HG03045 (cell line): ENCODE measurements at regions not wholly inside any gene's neighbourhood (a gene's known extent, or its start where the extent isn't known, plus 50 kb on each side); places are given as distances from the start of the nearest gene placed in this dataset.

Source experiments
- ATAC-seq: cut with Tn5 transposase; IDR thresholded peaks from one replicate; pipeline ENCODE4 v1.9.1; 2021; ENCODE audit warnings: mild to moderate bottlenecking, moderate library complexity; ENCODE audit not compliant: unreplicated experiment

- no peak for ATAC-seq
Measured at GRCh38 chr14:87139299-87139698, 853.7 kb downstream of the GALC start.

GRCh38 chr14:87133073-87133801 is 859.7 kb downstream of the GALC start:
- no peak for ATAC-seq

- no peak for ATAC-seq
Measured at GRCh38 chr14:87131879-87132278, 861.1 kb downstream of the GALC start.

DNA sequence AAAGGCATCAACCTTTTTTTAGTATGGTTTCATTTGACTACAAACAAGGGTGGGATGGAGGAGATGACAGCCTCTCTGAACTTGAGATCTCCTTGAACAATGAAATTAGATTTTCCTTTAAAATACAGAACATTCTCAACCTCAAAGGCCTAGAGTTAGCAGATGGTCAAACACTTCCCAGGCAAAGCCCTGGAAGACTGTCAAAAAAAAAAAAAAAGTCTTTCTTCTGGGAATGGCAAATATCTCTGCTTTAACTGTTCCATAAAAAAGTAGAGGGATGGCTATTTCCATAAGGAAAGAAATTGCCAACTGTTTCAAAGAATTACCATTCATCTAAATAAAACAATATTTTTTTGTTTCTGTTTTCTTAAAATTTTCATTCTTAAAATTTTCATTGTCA is 870.8 kb downstream of the GALC start:
- ATAC-seq, result no peak

DNA sequence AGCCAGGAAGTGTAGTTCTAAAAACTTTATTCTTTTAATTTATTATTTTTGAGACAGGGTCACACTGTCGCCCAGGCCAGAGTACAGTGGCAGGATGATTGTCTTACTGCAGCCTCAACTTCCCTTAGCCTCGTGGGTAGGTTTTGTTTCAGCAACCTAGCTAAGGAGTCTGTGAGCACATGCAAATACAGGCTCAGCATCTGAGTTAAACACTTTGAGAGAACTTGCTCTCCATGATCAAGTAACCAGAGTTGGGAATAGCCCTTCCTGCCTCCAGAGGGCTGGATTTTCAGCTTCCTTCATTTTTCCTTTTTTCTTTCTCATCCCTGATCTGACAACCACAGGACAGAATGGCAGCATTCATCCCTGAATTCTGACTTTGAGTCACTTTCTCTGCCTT is 871.3 kb downstream of the GALC start:
- no peak for ATAC-seq

GRCh38 chr14:87115234-87115633 is 877.7 kb downstream of the GALC start:
- ATAC-seq, result no peak

- no peak for ATAC-seq
Measured at GRCh38 chr14:87113286-87113685, 879.7 kb downstream of the GALC start.

DNA sequence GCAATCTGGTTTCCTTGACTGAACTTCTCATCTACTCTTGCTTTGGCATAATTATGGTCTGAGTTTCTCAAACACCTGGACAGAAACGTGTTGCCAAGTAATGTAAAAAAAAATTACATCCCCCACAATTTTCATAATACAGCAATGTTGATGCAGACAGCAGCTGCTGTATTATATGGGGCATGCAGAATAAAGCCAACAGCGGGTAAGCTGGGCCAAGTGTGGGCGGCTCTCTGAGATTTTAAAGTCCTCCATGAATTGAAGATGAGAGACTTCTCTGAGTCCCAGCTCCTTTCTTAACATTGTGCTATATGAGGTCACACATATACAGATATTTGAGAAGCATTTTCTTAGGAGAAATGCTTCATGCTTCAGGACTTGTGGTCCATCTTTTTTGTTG is 881.2 kb downstream of the GALC start:
- ATAC-seq, result no peak

- ATAC-seq, result no peak
Measured at GRCh38 chr14:87111126-87111525, 881.9 kb downstream of the GALC start.

DNA sequence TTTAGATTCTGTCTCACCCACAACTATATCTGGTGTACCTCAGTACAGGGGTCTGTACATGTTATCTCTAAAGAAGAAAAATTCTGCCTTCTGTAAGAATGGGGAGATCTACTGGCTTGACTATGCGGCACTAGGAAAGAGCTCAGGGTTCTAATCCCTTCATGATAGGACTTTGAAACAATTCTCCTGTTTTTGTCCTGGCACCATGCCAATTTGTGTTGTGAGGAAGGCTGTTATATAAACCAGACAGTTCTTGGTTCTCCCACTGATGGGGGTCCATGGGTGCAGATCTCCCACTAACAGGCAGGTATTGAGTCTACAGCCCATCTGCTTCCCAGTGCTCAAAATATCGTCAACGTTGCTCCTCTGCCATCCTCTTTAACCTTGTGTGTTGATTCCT is 883.7 kb downstream of the GALC start:
- ATAC-seq, result no peak

DNA sequence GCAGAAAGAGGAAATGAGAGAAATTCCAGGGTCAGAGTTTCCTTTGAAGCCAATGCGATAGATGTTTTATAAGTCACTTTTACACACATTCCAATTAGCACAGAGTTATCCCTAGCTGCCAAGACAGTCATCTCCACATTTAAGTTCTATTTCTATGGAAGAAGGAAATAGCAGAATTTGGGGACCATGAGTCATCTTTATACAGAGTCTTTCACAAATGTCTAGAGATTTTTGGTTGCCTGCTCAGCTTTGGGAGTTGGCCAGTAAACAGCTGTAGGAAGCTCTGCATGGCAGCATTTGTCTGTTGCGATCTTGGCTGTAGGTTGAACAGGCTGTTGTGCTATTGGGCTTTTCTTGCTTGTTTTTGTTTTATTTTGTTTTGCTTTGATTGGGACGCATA is 884.3 kb downstream of the GALC start:
- no peak for ATAC-seq

GRCh38 chr14:87102811-87103378 is 890.1 kb downstream of the GALC start:
- ATAC-seq, result no peak

DNA sequence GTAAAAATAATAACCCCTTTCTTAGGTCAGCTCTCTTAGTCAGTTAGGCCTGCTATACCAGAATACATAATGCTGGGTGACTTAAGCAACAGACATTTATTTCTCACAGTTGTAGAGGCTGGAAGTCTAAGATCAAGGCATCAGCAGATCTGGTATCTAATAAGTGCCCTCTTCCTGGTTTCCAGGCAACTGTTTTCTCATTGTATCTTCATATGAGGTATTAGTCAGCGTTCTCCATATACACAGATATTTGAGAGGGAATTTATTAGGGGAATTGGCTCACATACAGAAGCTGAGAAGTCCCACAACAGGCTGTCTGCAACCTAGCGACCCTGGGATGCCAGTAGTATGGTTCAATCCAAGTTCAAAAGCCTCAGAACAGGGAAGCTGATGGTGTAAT is 896.0 kb downstream of the GALC start:
- ATAC-seq, result no peak

- ATAC-seq, result no peak
Measured at GRCh38 chr14:87094913-87095312, 898.1 kb downstream of the GALC start.

DNA sequence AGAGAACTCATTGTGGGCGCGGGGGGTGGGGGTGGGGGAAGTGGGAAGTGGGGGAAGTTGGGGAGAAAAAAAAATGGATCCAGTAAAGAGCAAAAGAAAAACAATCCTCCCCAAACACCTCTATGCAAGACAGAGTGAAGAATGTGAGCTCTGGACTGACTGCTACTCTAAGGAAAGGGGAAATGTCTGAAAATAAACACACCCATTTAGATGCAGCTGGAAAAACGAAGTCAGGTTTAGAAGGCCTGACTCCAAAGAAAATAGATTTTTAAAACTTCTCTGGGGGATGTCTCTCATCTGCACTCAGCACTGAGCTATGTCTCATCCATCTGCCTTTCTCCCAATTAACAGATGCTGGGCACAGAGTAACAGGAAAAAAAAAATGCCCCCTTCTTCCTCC is 904.4 kb downstream of the GALC start:
- no peak for ATAC-seq

DNA sequence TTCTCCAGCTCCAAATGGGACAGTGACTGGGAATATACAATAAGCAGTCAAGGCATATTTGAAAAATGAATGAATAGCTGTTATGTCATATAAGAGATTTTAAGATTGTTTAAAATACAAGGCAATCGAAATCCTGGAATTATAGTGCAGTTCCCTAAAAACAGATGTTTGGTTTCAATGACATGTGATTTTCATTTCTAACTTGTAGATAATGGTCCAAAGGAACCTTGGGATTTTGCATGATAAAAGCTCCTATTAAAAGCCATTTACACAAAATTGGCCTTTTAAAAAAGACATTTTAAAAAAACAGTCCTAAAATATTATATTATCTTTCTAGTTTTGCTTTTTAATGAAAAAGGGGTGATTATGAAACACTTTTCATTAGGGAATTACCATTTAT is 905.1 kb downstream of the GALC start:
- no peak for ATAC-seq

DNA sequence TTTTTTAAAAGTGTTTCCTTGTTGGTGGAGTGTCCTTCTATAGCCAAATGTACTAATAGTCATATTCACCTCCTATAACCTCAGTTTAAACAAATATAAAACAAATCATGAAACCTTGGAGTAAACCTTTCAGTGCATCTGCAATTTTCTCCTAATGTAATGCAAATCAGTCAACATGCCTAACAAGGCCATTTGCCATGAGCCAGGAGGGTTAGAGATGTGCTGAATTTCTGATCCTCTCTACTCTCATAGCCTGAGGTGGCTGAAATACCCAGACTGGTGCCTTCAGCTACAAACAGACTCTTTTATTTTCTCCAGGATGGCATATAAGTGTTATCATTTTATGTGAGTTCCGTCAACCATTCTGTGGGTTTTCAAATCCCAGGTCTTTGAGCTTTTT is 908.1 kb downstream of the GALC start:
- no peak for ATAC-seq

DNA sequence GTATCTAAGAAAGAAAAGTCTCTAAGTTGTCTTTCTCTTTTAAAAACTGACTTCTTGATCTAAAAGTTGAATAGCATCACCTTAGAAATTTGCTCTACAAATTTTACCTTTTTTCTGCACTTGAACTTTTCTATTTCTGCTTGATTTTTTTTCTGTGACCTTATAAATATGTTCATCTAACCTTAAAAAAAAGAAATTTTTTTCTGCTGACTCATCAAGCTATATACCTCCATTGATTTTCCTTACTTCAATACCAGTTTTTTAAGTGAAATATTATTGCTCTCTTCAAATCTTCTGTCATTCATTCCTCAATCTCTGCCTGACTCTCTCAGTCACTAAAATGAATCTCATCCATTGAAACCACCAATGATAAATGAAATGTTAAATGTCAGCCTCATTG is 910.1 kb downstream of the GALC start:
- ATAC-seq, result no peak

DNA sequence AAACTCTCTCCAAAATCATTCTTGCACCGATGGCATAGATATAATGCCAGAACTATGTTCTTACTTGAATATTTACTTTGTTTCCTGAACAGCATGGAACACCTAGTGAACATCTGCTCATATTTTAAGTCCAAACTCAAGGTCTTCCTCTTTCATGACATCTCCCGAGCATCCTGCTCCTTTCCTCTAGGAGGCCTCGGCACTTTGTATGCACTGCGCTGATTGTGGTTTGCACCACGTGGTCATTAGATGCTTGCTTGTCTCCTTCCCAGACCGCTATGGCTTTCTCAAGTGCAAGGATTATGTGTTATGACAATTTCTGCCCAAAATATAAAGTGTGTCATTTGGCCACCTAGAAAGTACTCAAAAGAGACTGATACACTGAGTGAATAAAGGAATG is 912.0 kb downstream of the GALC start:
- no peak for ATAC-seq

GRCh38 chr14:87080146-87080545 is 912.8 kb downstream of the GALC start:
- no peak for ATAC-seq

DNA sequence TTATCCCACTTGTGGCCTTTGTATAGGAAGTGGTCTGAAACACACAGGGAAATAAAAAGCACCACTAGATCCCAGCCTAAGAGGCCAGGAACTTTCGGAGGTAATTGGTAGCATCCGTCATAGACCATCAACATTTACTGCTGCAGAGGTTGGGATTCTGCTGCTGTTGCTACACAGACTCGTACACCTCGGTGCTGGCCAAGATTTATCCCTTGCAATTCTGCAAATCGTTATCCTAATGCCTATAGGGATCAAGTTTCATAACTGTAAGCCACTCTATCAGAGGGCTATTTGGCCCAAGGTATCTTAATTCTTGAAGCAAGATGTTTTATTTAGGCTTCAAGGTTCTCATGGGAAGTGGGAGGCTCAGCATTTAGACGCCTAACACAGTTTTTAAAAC is 913.6 kb downstream of the GALC start:
- no peak for ATAC-seq

- ATAC-seq, result no peak
Measured at GRCh38 chr14:87076922-87077321, 916.1 kb downstream of the GALC start.

- ATAC-seq, result no peak
Measured at GRCh38 chr14:87076146-87076545, 916.8 kb downstream of the GALC start.
